ENCODE measurements at regions not wholly inside any gene's neighbourhood (a gene's known extent, or its start where the extent isn't known, plus 50 kb on each side); places are given as distances from the start of the nearest gene placed in this dataset.

DNA sequence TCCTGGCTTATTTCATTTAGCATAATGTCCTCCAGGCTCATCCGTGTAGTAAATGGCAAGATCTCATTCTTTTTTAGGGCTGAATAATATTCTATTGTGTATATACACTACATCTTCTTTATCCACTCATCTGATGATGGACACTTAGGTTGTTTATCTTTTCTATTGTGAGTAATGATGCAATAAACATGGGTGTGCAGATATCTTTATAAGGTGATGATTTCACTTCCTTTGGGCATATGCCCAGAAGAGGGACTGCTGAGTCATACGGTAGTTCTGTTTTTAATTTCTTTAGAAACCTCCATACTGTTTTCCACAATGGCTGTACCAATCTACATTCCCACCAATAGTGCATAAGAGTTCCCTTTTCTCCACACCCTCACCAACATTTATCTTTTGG is 317.6 kb upstream of the CNKSR2 start:
- Mint-ChIP-seq H3K27me3 (no peaks in the 10 kb centered on the region), H3K4me1 (no peaks in the 10 kb centered on the region), H3K4me3 (no peak overlapping the region), H3K36me3 (peaks cover 0 to 9% (median 0%) of the 10 kb centered on the region in 5 donors), H3K27ac (no peak overlapping the region), H3K9me3 (peaks cover 0 to 23% (median 12%) of the 10 kb centered on the region in 11 donors)
- ChIA-PET CTCF (no interaction called here), POLR2A (no interaction called here)
- no peaks in the 10 kb centered on the region for H3K36me3 ChIP-seq (ENCODE audit: control insufficient read depth in 2 of 3, insufficient read depth in 3 of 3, low read length in 3 of 3)
- no peak overlapping the region for H3K4me3 ChIP-seq (ENCODE audit: low read length)
- peaks cover 0 to 7% (median 0%) of the 10 kb centered on the region in 3 experiments for H3K9me3 ChIP-seq (ENCODE audit: control insufficient read depth in 2 of 3, low read length in 3 of 3)
- DNase-seq (no peak), ATAC-seq (no peak)
- H3K4me1 ChIP-seq (ENCODE audit: control insufficient read depth in 2 of 2, insufficient read depth in 2 of 2, low read length in 2 of 2), result no peaks in the 10 kb centered on the region
- intact Hi-C loops (cut with micrococcal nuclease), result no loop called here
- no peaks in the 10 kb centered on the region for H3K27me3 ChIP-seq (ENCODE audit: control insufficient read depth in 2 of 2, insufficient read depth in 2 of 2, low read length in 2 of 2)
- no peak overlapping the region for H3K27ac ChIP-seq (ENCODE audit: low read depth, low read length)

DNA sequence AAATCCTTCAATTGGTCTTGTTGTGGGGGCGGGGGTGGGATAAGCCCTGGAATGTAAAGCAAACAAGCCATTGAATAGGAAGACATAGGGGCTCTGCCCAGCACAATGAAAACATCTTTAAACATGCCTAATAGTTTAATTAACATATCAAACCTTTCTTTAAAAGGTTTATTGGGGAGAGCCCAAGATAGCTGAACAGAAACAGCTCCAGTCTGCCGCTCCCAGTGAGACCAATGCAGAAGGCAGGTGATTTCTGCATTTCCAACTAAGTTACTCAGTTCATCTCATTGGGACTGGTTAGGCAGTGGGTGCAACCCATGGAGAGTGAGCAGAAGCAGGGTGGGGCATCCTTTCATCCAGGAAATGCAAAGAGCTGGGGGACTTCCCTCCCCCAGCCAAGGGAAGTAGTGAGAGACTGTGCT is 327.2 kb upstream of the CNKSR2 start:
- Mint-ChIP-seq H3K27me3 (peaks cover 0 to 35% (median 17%) of the 10 kb centered on the region in 5 donors), H3K4me3 (no peak overlapping the region), H3K4me1 (no peaks in the 10 kb centered on the region)

DNA sequence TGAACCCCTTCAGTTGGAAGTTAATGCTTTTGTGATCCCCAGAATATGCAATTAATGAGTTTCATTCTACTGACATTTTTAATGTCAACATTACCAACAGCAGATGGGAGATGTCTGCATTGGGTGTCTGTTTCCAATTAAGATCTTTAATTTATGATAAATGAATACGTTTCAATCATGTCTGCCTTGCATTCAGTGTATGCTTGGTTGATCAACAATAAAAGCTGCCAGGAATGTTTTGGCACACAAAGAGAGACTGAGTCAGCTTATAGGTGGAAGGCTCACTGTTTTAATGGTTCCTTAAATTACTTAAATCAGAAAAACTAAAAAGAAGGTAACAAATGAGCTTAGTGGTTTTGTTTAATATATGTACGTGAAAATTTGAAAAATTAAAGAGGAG is 359.9 kb upstream of the CNKSR2 start:
- Histone ChIP-seq H3K9me3 (ENCODE audit: control insufficient read depth in 2 of 3, low read length in 3 of 3) (no peaks in the 10 kb centered on the region), H3K27ac (ENCODE audit: low read depth, low read length) (no peak overlapping the region), H3K27me3 (ENCODE audit: control insufficient read depth in 2 of 2, insufficient read depth in 2 of 2, low read length in 2 of 2) (no peaks in the 10 kb centered on the region), H3K4me3 (ENCODE audit: low read length) (no peak overlapping the region), H3K36me3 (ENCODE audit: control insufficient read depth in 2 of 3, insufficient read depth in 3 of 3, low read length in 3 of 3) (no peaks in the 10 kb centered on the region), H3K4me1 (ENCODE audit: control insufficient read depth in 2 of 2, insufficient read depth in 2 of 2, low read length in 2 of 2) (no peaks in the 10 kb centered on the region)
- Mint-ChIP-seq H3K36me3 (no peaks in the 10 kb centered on the region), H3K4me3 (no peak overlapping the region), H3K4me1 (no peaks in the 10 kb centered on the region), H3K27me3 (peaks cover 0 to 12% (median 5%) of the 10 kb centered on the region in 5 donors), H3K9me3 (peaks cover 0 to 5% (median 3%) of the 10 kb centered on the region in 11 donors), H3K27ac (no peak overlapping the region)
- ATAC-seq (no peak), DNase-seq (no peak)
- POLR2A ChIA-PET, result no interaction called here
- CTCF ChIA-PET, result interaction anchor here (1.1 kb wide), 1 partner anchor 711 kb away, joined by 3 read pairs; no protein-coding TSS in a partner anchor
- intact Hi-C loops (cut with micrococcal nuclease), result no loop called here

More for the DNA sequence above, 327.2 kb upstream of the CNKSR2 start:
- Histone ChIP-seq H3K4me3 (ENCODE audit: low read length) (no peak overlapping the region), H3K27me3 (ENCODE audit: control insufficient read depth in 2 of 2, insufficient read depth in 2 of 2, low read length in 2 of 2) (no peaks in the 10 kb centered on the region), H3K36me3 (ENCODE audit: control insufficient read depth in 2 of 3, insufficient read depth in 3 of 3, low read length in 3 of 3) (no peaks in the 10 kb centered on the region), H3K4me1 (ENCODE audit: control insufficient read depth in 2 of 2, insufficient read depth in 2 of 2, low read length in 2 of 2) (no peaks in the 10 kb centered on the region), H3K27ac (ENCODE audit: low read depth, low read length) (no peak overlapping the region), H3K9me3 (ENCODE audit: control insufficient read depth in 2 of 3, low read length in 3 of 3) (no peaks in the 10 kb centered on the region)
- DNase-seq (no peak), ATAC-seq (no peak)
- ChIA-PET POLR2A (no interaction called here), CTCF (no interaction called here)
- H3K27ac Mint-ChIP-seq, result no peak overlapping the region
- H3K9me3 Mint-ChIP-seq, result peaks cover 0 to 4% (median 0%) of the 10 kb centered on the region in 11 donors
- intact Hi-C loops (cut with micrococcal nuclease), result no loop called here
- no peaks in the 10 kb centered on the region for H3K36me3 Mint-ChIP-seq

DNA sequence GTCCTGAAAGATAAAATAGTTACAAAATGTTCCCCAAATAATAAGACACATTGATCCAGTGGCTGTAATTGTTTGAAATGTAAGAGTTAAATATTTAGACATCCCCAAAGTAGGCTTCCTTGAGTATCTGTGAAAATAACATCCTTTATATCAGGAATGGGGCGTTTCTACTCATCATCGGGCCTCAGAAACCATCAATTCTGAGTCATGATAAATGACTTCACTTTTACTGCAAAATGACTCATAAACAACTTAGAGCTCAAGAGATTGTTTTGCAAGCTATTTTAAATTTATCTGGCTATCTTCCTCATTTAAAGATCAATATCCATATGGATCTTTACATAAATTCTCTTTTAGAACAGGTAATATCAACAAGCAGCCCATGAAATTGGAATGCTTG is 369.4 kb upstream of the CNKSR2 start:
- no peak overlapping the region for H3K4me3 ChIP-seq (ENCODE audit: low read length)
- ChIA-PET POLR2A (no interaction called here), CTCF (no interaction called here)
- H3K27me3 ChIP-seq (ENCODE audit: control insufficient read depth in 2 of 2, insufficient read depth in 2 of 2, low read length in 2 of 2), result no peaks in the 10 kb centered on the region
- intact Hi-C loops (cut with micrococcal nuclease), result no loop called here
- Mint-ChIP-seq H3K36me3 (no peaks in the 10 kb centered on the region), H3K9me3 (peaks cover 0 to 3% (median 0%) of the 10 kb centered on the region in 11 donors), H3K4me1 (no peaks in the 10 kb centered on the region), H3K27ac (no peak overlapping the region), H3K4me3 (no peak overlapping the region), H3K27me3 (peaks cover 0 to 12% (median 5%) of the 10 kb centered on the region in 5 donors)
- ATAC-seq, result no peak
- H3K4me1 ChIP-seq (ENCODE audit: control insufficient read depth in 2 of 2, insufficient read depth in 2 of 2, low read length in 2 of 2), result no peaks in the 10 kb centered on the region
- DNase-seq, result no peak
- no peak overlapping the region for H3K27ac ChIP-seq (ENCODE audit: low read depth, low read length)
- no peaks in the 10 kb centered on the region for H3K9me3 ChIP-seq (ENCODE audit: control insufficient read depth in 2 of 3, low read length in 3 of 3)
- no peaks in the 10 kb centered on the region for H3K36me3 ChIP-seq (ENCODE audit: control insufficient read depth in 2 of 3, insufficient read depth in 3 of 3, low read length in 3 of 3)

DNA sequence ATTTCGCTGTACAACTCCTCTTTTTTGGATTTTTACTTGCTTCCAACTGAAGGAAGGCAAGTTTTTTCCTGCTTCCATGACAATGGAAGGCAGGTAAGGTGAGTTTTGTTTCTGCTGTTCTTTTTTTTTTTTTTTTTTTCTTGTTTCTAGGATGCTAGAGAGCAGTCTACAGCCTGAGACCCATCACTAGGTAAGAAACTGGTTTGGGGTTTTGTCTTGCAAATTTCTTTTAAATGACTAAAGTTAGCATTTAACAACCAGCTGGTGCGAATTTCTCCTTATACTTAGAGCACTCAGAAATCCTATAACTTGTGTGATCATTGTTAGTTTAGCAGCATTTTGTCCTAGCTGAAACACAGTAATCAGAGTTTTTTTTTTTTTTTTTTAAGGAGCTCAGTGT is 378.4 kb upstream of the CNKSR2 start:
- no peaks in the 10 kb centered on the region for H3K9me3 ChIP-seq (ENCODE audit: control insufficient read depth in 2 of 3, low read length in 3 of 3)
- ChIA-PET CTCF (no interaction called here), POLR2A (no interaction called here)
- no peak for ATAC-seq
- peaks cover 0 to 7% (median 0%) of the 10 kb centered on the region in 11 donors for H3K9me3 Mint-ChIP-seq
- intact Hi-C loops (cut with micrococcal nuclease), result no loop called here
- no peaks in the 10 kb centered on the region for H3K36me3 ChIP-seq (ENCODE audit: control insufficient read depth in 2 of 3, insufficient read depth in 3 of 3, low read length in 3 of 3)
- H3K4me1 Mint-ChIP-seq, result no peaks in the 10 kb centered on the region
- no peak overlapping the region for H3K4me3 ChIP-seq (ENCODE audit: low read length)
- H3K27me3 ChIP-seq (ENCODE audit: control insufficient read depth in 2 of 2, insufficient read depth in 2 of 2, low read length in 2 of 2), result no peaks in the 10 kb centered on the region
- no peak overlapping the region for H3K27ac Mint-ChIP-seq
- no peaks in the 10 kb centered on the region for H3K4me1 ChIP-seq (ENCODE audit: control insufficient read depth in 2 of 2, insufficient read depth in 2 of 2, low read length in 2 of 2)
- no peak overlapping the region for H3K27ac ChIP-seq (ENCODE audit: low read depth, low read length)
- no peak for DNase-seq
- peaks cover 0 to 7% (median 3%) of the 10 kb centered on the region in 5 donors for H3K27me3 Mint-ChIP-seq
- no peak overlapping the region for H3K4me3 Mint-ChIP-seq
- H3K36me3 Mint-ChIP-seq, result no peaks in the 10 kb centered on the region

DNA sequence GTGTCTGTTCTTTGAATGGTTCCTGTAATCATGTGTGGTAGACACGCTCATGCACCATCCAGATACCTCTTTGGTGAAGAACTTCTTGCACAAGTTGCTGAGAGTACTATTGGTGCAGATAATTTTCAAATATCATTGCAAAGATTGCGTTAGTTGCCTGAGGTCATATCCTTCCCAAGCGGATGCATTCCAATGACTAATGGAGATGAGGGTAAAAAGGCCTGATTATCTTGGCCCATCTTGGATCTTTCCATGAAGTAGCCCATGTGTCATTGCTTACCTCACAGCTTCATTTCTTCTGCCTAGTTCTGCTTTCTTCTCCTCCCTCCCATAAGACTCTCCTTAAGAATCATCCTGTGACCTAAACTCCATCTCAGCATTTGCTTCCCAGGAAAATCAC is 384.9 kb upstream of the CNKSR2 start:
- DNase-seq, result no peak
- POLR2A ChIA-PET, result no interaction called here
- no peak overlapping the region for H3K27ac Mint-ChIP-seq
- H3K36me3 Mint-ChIP-seq, result no peaks in the 10 kb centered on the region
- Histone ChIP-seq H3K4me3 (ENCODE audit: low read length) (no peak overlapping the region), H3K27me3 (ENCODE audit: control insufficient read depth in 2 of 2, insufficient read depth in 2 of 2, low read length in 2 of 2) (no peaks in the 10 kb centered on the region), H3K27ac (ENCODE audit: low read depth, low read length) (no peak overlapping the region), H3K36me3 (ENCODE audit: control insufficient read depth in 2 of 3, insufficient read depth in 3 of 3, low read length in 3 of 3) (no peaks in the 10 kb centered on the region), H3K4me1 (ENCODE audit: control insufficient read depth in 2 of 2, insufficient read depth in 2 of 2, low read length in 2 of 2) (no peaks in the 10 kb centered on the region), H3K9me3 (ENCODE audit: control insufficient read depth in 2 of 3, low read length in 3 of 3) (no peaks in the 10 kb centered on the region)
- H3K9me3 Mint-ChIP-seq, result peaks cover 0 to 3% (median 0%) of the 10 kb centered on the region in 11 donors
- H3K4me1 Mint-ChIP-seq, result peaks cover 0 to 3% (median 0%) of the 10 kb centered on the region in 7 donors
- CTCF ChIA-PET, result no interaction called here
- peaks cover 0 to 7% (median 0%) of the 10 kb centered on the region in 5 donors for H3K27me3 Mint-ChIP-seq
- no peak overlapping the region for H3K4me3 Mint-ChIP-seq
- intact Hi-C loops (cut with micrococcal nuclease), result no loop called here
- no peak for ATAC-seq

DNA sequence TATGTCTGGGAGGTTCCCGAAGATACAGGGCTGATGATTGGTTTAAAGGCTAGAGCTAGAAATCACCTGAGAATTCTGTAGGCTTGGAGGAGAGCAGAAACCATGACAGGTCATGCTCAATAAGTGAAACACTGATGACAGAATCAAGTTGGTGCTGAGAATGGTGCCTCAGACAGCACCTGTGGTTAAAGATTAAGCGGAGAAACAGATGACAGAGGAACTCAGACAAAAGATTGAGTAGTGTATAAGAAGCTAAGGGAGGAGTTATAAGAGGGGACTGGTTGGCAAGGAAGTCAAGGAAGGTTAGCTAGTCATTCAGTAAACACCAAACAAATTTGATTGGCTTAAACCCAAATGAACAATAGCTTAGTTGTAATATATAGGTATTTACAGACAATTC is 385.4 kb upstream of the CNKSR2 start:
- ChIA-PET POLR2A (no interaction called here), CTCF (no interaction called here)
- H3K4me1 ChIP-seq (ENCODE audit: control insufficient read depth in 2 of 2, insufficient read depth in 2 of 2, low read length in 2 of 2), result no peaks in the 10 kb centered on the region
- Mint-ChIP-seq H3K9me3 (peaks cover 0 to 3% (median 0%) of the 10 kb centered on the region in 11 donors), H3K36me3 (no peaks in the 10 kb centered on the region), H3K4me3 (no peak overlapping the region), H3K27me3 (peaks cover 0 to 12% (median 0%) of the 10 kb centered on the region in 5 donors), H3K27ac (no peak overlapping the region), H3K4me1 (peaks cover 0 to 3% (median 0%) of the 10 kb centered on the region in 7 donors)
- no peak for ATAC-seq
- H3K36me3 ChIP-seq (ENCODE audit: control insufficient read depth in 2 of 3, insufficient read depth in 3 of 3, low read length in 3 of 3), result no peaks in the 10 kb centered on the region
- no peaks in the 10 kb centered on the region for H3K9me3 ChIP-seq (ENCODE audit: control insufficient read depth in 2 of 3, low read length in 3 of 3)
- no peak for DNase-seq
- intact Hi-C loops (cut with micrococcal nuclease), result no loop called here
- no peak overlapping the region for H3K27ac ChIP-seq (ENCODE audit: low read depth, low read length)
- H3K27me3 ChIP-seq (ENCODE audit: control insufficient read depth in 2 of 2, insufficient read depth in 2 of 2, low read length in 2 of 2), result no peaks in the 10 kb centered on the region
- H3K4me3 ChIP-seq (ENCODE audit: low read length), result no peak overlapping the region
